SU-DHL-6 (cell line): ENCODE measurements at regions not wholly inside any gene's neighbourhood (a gene's known extent, or its start where the extent isn't known, plus 50 kb on each side); places are given as distances from the start of the nearest gene placed in this dataset.

Source experiments
- H2AFZ ChIP-seq: fragments of 200-600 bp; sonication (generic); 2 replicates; pipeline ENCODE4 v1.6.1; 2014; ENCODE audit warnings: low read depth, mild to moderate bottlenecking, moderate library complexity, mixed read lengths, antibody characterized with exemption, low read length; ENCODE audit not compliant: severe bottlenecking
- H3F3A ChIP-seq: fragments of 200-600 bp; shearing (Covaris generic); 2 replicates; pipeline ENCODE4 v1.6.0; 2016; ENCODE audit warnings: antibody characterized with exemption, mild to moderate bottlenecking; ENCODE audit not compliant: insufficient read depth
- H3K27ac ChIP-seq: fragments of 200-600 bp; sonication (generic); 2 replicates; pipeline ENCODE4 v1.5.1; 2016; ENCODE audit warnings: low read depth, mild to moderate bottlenecking, low read length, moderate library complexity, mixed read lengths
- H3K27me3 ChIP-seq: fragments of 200-600 bp; sonication (generic), shearing (Covaris generic); 2 replicates; pipeline ENCODE4 v1.6.0; 2014; ENCODE audit warnings: mild to moderate bottlenecking, low read length
- H3K36me3 ChIP-seq: fragments of 200-600 bp; sonication (generic); 2 replicates; pipeline ENCODE4 v1.6.1; 2014; ENCODE audit warnings: mild to moderate bottlenecking, low read length, mixed read lengths
- H3K4me2 ChIP-seq: fragments of 300-600, 200-600 bp; shearing (Covaris generic), sonication (generic); 2 replicates; pipeline ENCODE4 v1.6.0; 2014; ENCODE audit warnings: low read length, low read depth, mild to moderate bottlenecking; ENCODE audit not compliant: poor library complexity, severe bottlenecking
- H3K4me3 ChIP-seq: fragments of 200-600 bp; sonication (generic); 2 replicates; pipeline ENCODE4 v1.5.1; 2014; ENCODE audit warnings: antibody characterized with exemption, low read length, mild to moderate bottlenecking, mixed read lengths; ENCODE audit not compliant: insufficient read depth, poor library complexity, severe bottlenecking
- H3K79me2 ChIP-seq: fragments of 200-600 bp; sonication (generic); 2 replicates; pipeline ENCODE4 v1.6.1; 2014; ENCODE audit warnings: mild to moderate bottlenecking, low read length, moderate library complexity; ENCODE audit not compliant: insufficient read depth
- H3K9ac ChIP-seq: fragments of 200-600 bp; sonication (generic); 2 replicates; pipeline ENCODE4 v1.7.0; 2014; ENCODE audit warnings: mild to moderate bottlenecking, low read length
- H3K9me2 ChIP-seq: fragments of 200-600 bp; sonication (generic); replicated peaks from 2 replicates; pipeline ENCODE4 v1.6.1; 2014; ENCODE audit warnings: low read length; ENCODE audit not compliant: insufficient read depth
- H3K9me3 ChIP-seq: fragments of 200-600 bp; sonication (generic); 2 replicates; pipeline ENCODE4 v1.6.1; 2014; ENCODE audit warnings: low read length, mixed read lengths; ENCODE audit not compliant: insufficient read depth
- H4K20me1 ChIP-seq: fragments of 200-600 bp; sonication (generic); 2 replicates; pipeline ENCODE4 v1.6.1; 2014; ENCODE audit warnings: low read depth, mild to moderate bottlenecking, antibody characterized with exemption, low read length, moderate library complexity, mixed read lengths
- CTCF ChIP-seq: fragments of 200-600 bp; sonication (generic); IDR thresholded peaks from one replicate; pipeline ENCODE4 v1.5.1; 2017; ENCODE audit warnings: antibody characterized with exemption, mild to moderate bottlenecking, low read length, moderate library complexity; ENCODE audit not compliant: insufficient read depth, poor library complexity, severe bottlenecking
- EZH2phosphoT487 ChIP-seq: fragments of 200-600 bp; sonication (generic), shearing (Covaris generic); conservative IDR thresholded peaks from 2 replicates; pipeline ENCODE4 v1.6.1; 2018; ENCODE audit warnings: mild to moderate bottlenecking, antibody characterized with exemption, low read length, moderate library complexity, mixed read lengths

GRCh38 chr1:47660622-47661021 is 222.8 kb downstream of the FOXD2 start:
- Histone ChIP-seq H3F3A (no peaks in the 10 kb centered on the region), H3K79me2 (no peaks in the 10 kb centered on the region), H4K20me1 (no peaks in the 10 kb centered on the region), H3K27me3 (no peaks in the 10 kb centered on the region), H3K9me2 (no peaks in the 10 kb centered on the region), H3K9ac (no peak overlapping the region), H3K9me3 (no peaks in the 10 kb centered on the region), H3K27ac (no peak overlapping the region), H3K4me2 (no peak overlapping the region), H3K4me3 (no peak overlapping the region), H2AFZ (no peak overlapping the region), H3K36me3 (no peaks in the 10 kb centered on the region)
- TF ChIP-seq EZH2phosphoT487: no peak
- TF ChIP-seq CTCF: no peak

- Histone ChIP-seq H3K9ac (no peak overlapping the region), H3K4me3 (no peak overlapping the region), H3K9me3 (no peaks in the 10 kb centered on the region), H3K4me2 (no peak overlapping the region), H3K27ac (no peak overlapping the region), H3K9me2 (no peaks in the 10 kb centered on the region), H3F3A (no peaks in the 10 kb centered on the region), H3K27me3 (no peaks in the 10 kb centered on the region), H2AFZ (no peak overlapping the region), H4K20me1 (no peaks in the 10 kb centered on the region), H3K79me2 (no peaks in the 10 kb centered on the region), H3K36me3 (no peaks in the 10 kb centered on the region)
- no peak for TF ChIP-seq CTCF
- no peak for TF ChIP-seq EZH2phosphoT487
These were observed 223.2 kb downstream of the FOXD2 start for GRCh38 chr1:47661040-47661439.

- no peak overlapping the region for H2AFZ ChIP-seq
- no peak overlapping the region for H3K4me2 ChIP-seq
These were observed 224.2 kb downstream of the FOXD2 start for GRCh38 chr1:47662068-47662467.

More at GRCh38 chr1:47662068-47662467, 224.2 kb downstream of the FOXD2 start:
- Histone ChIP-seq H3K9ac (no peak overlapping the region), H4K20me1 (no peaks in the 10 kb centered on the region), H3K4me3 (no peak overlapping the region), H3K9me3 (no peaks in the 10 kb centered on the region), H3F3A (no peaks in the 10 kb centered on the region), H3K36me3 (no peaks in the 10 kb centered on the region), H3K9me2 (no peaks in the 10 kb centered on the region), H3K79me2 (no peaks in the 10 kb centered on the region), H3K27ac (no peak overlapping the region), H3K27me3 (no peaks in the 10 kb centered on the region)
- TF ChIP-seq EZH2phosphoT487 (no peak), CTCF (no peak)
